ENCODE measurements at regions not wholly inside any gene's neighbourhood (a gene's known extent, or its start where the extent isn't known, plus 50 kb on each side); places are given as distances from the start of the nearest gene placed in this dataset.

DNA sequence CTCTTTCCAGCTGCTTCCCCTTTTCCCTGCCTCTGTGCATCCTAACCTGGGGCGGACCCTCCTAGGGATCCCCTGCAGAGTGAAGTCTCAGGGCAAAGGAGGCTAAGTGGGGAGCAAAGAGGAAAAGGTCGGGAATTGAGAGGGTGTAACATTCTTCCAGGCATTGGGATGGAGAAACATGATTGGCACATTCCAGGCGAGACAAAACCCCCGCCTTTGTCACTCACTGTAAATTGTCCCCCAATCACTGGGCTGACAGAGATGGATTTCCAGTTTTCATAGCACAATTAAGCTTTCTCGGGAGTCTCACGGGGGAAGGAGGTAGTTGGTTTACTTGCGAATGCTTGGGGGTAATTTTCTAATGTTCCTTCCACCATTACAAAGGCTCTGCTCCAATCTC, 74.9 kb downstream of the MIAT start:
- no peaks in the 10 kb centered on the region for H3K36me3 ChIP-seq (ENCODE audit: control insufficient read depth, insufficient read depth, low read length)
- 17% methylated on average over 2 of the region's 7 CpGs for WGBS (ENCODE audit: insufficient coverage)
- H3K4me3 ChIP-seq (ENCODE audit: low read depth, low read length), result no peak overlapping the region
- no peak overlapping the region for H3K27ac ChIP-seq (ENCODE audit: low read depth, low read length)
- DNase-seq (ENCODE audit: low read depth in 4 of 6, low spot score in 6 of 6), result peak in 1 of 6 donors; percentile 74
- H3K27me3 ChIP-seq (ENCODE audit: control insufficient read depth, insufficient read depth, low read length), result no peaks in the 10 kb centered on the region
- no peaks in the 10 kb centered on the region for H3K4me1 ChIP-seq (ENCODE audit: control insufficient read depth, insufficient read depth, low read length)
- no peaks in the 10 kb centered on the region for H3K9me3 ChIP-seq (ENCODE audit: control insufficient read depth, insufficient read depth, low read length)

DNA sequence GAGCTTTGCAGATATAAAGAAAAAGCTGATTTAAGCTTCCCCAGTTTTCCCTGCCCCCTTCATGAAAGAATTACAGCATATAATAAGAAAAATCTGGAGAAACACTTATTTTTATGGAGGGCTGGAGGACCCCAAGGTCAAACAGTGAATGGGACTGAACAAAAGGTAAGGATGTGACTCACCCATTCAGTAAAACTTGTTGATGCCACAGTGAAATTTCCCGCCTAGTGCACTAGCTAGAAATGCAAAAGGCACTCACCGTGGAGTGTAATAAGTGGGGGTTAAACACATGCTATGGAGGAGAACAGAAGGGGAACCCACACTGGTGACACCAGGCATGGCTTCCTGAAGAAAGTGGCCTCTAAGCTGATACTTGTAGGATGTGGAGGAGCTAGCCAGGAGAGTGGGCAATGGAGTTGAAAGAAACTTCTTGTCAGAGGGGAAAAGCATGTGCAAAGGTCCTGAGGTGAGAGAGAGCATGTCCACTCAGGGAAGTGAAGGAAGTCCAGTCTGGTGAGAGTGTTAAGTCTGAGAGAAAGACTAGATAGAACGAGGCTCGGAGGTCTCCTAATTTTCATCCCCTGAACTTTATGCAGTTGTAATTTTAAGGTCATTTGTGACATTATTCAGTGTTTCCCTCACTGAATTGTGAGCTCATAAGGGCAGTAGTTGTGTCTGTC, 77.1 kb downstream of the MIAT start:
- H3K27ac ChIP-seq (ENCODE audit: low read depth, low read length), result no peak overlapping the region
- H3K4me1 ChIP-seq (ENCODE audit: control insufficient read depth, insufficient read depth, low read length), result no peaks in the 10 kb centered on the region
- H3K4me3 ChIP-seq (ENCODE audit: low read depth, low read length), result no peak overlapping the region
- WGBS (ENCODE audit: insufficient coverage), result 76% methylated on average over 2 of the region's 4 CpGs
- H3K9me3 ChIP-seq (ENCODE audit: control insufficient read depth, insufficient read depth, low read length), result no peaks in the 10 kb centered on the region
- no peak for DNase-seq (ENCODE audit: low read depth in 4 of 6, low spot score in 6 of 6)
- H3K27me3 ChIP-seq (ENCODE audit: control insufficient read depth, insufficient read depth, low read length), result no peaks in the 10 kb centered on the region
- H3K36me3 ChIP-seq (ENCODE audit: control insufficient read depth, insufficient read depth, low read length), result no peaks in the 10 kb centered on the region

DNA sequence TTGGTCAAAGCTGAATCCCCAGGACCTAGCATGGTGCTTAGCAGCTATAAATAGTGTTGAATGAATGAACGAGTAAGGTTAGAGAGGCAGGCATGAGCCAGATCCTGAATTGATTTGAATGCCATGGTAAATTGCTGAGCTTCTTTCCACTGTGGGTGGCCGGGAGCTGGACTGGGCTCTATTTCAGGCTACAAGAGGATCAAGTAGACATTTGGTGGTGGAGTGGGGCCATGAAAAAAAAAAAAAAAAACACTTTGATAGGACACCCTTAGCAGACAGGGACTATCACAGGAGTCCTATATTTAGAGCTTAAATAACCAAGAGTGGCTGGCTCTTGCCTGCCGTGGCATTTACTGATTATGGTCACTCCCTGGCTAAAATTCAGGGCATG, 77.6 kb downstream of the MIAT start:
- no peak overlapping the region for H3K4me3 ChIP-seq (ENCODE audit: low read depth, low read length)
- no peak for DNase-seq (ENCODE audit: low read depth in 4 of 6, low spot score in 6 of 6)
- H3K4me1 ChIP-seq (ENCODE audit: control insufficient read depth, insufficient read depth, low read length), result no peaks in the 10 kb centered on the region
- WGBS (ENCODE audit: insufficient coverage), result 75% methylated on average over 2 of the region's 3 CpGs
- no peaks in the 10 kb centered on the region for H3K27me3 ChIP-seq (ENCODE audit: control insufficient read depth, insufficient read depth, low read length)
- H3K36me3 ChIP-seq (ENCODE audit: control insufficient read depth, insufficient read depth, low read length), result no peaks in the 10 kb centered on the region
- H3K9me3 ChIP-seq (ENCODE audit: control insufficient read depth, insufficient read depth, low read length), result no peaks in the 10 kb centered on the region
- no peak overlapping the region for H3K27ac ChIP-seq (ENCODE audit: low read depth, low read length)

DNA sequence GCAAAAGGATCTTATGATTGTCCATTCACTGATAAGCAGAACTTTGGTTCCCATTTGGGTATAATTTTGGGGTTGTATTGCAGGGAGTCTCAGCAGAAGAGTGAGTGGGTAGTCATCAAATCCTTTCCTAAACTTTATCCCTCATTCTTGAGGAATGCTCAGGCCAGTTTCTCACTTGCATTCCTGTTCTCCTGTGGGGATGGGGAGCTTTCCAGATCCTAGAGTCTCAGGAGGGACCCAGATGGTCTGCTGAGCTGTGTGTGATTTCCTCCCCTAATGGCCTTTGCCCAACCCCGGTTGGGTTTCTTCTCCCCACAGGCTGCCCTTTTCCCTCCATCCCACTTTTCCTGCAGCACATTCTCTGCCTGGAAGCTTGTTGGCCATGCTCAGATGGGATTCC, 79.9 kb downstream of the MIAT start:
- H3K27me3 ChIP-seq (ENCODE audit: control insufficient read depth, insufficient read depth, low read length), result no peaks in the 10 kb centered on the region
- H3K4me1 ChIP-seq (ENCODE audit: control insufficient read depth, insufficient read depth, low read length), result peaks cover 4% of the 10 kb centered on the region
- H3K4me3 ChIP-seq (ENCODE audit: low read depth, low read length), result no peak overlapping the region
- H3K27ac ChIP-seq (ENCODE audit: low read depth, low read length), result no peak overlapping the region
- 77% methylated on average over 1 of the region's 1 CpG for WGBS (ENCODE audit: insufficient coverage)
- no peak for DNase-seq (ENCODE audit: low read depth in 4 of 6, low spot score in 6 of 6)
- no peaks in the 10 kb centered on the region for H3K36me3 ChIP-seq (ENCODE audit: control insufficient read depth, insufficient read depth, low read length)
- H3K9me3 ChIP-seq (ENCODE audit: control insufficient read depth, insufficient read depth, low read length), result no peaks in the 10 kb centered on the region

DNA sequence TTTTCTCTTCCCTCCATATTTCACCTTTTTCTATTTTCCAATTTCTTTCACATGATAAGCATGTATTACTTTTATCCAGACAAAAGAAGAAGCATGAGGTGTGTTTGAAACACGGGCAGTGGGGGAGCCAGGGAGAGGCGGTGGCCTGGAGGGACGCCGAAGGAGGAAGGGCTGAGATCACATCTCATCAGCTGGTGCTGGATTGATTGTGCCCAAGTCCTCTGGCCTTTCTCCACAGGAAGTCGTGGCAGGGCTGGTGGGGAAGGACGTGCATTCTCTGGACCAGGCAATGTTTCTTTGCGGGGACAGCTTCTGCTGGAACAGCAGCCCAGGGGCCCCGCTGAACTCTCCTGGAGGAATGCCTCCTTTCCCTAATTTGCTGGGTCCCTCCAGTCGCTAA, 82.9 kb downstream of the MIAT start:
- no peak overlapping the region for H3K4me3 ChIP-seq (ENCODE audit: low read depth, low read length)
- no peaks in the 10 kb centered on the region for H3K27me3 ChIP-seq (ENCODE audit: control insufficient read depth, insufficient read depth, low read length)
- DNase-seq (ENCODE audit: low read depth in 4 of 6, low spot score in 6 of 6), result peak in 1 of 6 donors; percentile 20
- H3K36me3 ChIP-seq (ENCODE audit: control insufficient read depth, insufficient read depth, low read length), result no peaks in the 10 kb centered on the region
- H3K27ac ChIP-seq (ENCODE audit: low read depth, low read length), result no peak overlapping the region
- H3K4me1 ChIP-seq (ENCODE audit: control insufficient read depth, insufficient read depth, low read length), result peaks cover 4% of the 10 kb centered on the region
- H3K9me3 ChIP-seq (ENCODE audit: control insufficient read depth, insufficient read depth, low read length), result no peaks in the 10 kb centered on the region
- WGBS (ENCODE audit: insufficient coverage), result 27% methylated on average over 8 of the region's 9 CpGs

DNA sequence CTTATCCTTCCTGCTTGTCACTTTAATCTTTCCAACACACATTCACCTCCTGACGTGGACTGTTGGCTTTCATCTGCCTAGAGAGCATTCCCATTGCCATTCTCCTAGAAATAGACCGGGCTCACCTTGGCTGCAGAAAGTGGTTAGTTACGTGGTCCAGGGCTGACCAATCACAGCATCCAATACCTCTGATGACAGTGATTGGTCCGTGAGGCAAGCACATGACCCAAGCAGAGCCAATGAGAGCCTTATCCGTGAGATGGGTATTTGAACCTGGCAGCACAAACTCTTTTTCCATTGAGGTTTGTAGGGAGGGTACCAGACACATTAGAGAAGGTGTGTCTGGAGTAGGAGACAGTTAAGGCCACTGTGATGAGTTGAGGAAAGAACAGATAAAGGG, 85.8 kb downstream of the MIAT start:
- Histone ChIP-seq H3K27me3 (ENCODE audit: control insufficient read depth, insufficient read depth, low read length) (no peaks in the 10 kb centered on the region), H3K4me1 (ENCODE audit: control insufficient read depth, insufficient read depth, low read length) (peaks cover 4% of the 10 kb centered on the region), H3K4me3 (ENCODE audit: low read depth, low read length) (no peak overlapping the region), H3K36me3 (ENCODE audit: control insufficient read depth, insufficient read depth, low read length) (no peaks in the 10 kb centered on the region), H3K27ac (ENCODE audit: low read depth, low read length) (no peak overlapping the region), H3K9me3 (ENCODE audit: control insufficient read depth, insufficient read depth, low read length) (no peaks in the 10 kb centered on the region)
- WGBS (ENCODE audit: insufficient coverage), result 93% methylated on average over 5 of the region's 5 CpGs
- no peak for DNase-seq (ENCODE audit: low read depth in 4 of 6, low spot score in 6 of 6)

DNA sequence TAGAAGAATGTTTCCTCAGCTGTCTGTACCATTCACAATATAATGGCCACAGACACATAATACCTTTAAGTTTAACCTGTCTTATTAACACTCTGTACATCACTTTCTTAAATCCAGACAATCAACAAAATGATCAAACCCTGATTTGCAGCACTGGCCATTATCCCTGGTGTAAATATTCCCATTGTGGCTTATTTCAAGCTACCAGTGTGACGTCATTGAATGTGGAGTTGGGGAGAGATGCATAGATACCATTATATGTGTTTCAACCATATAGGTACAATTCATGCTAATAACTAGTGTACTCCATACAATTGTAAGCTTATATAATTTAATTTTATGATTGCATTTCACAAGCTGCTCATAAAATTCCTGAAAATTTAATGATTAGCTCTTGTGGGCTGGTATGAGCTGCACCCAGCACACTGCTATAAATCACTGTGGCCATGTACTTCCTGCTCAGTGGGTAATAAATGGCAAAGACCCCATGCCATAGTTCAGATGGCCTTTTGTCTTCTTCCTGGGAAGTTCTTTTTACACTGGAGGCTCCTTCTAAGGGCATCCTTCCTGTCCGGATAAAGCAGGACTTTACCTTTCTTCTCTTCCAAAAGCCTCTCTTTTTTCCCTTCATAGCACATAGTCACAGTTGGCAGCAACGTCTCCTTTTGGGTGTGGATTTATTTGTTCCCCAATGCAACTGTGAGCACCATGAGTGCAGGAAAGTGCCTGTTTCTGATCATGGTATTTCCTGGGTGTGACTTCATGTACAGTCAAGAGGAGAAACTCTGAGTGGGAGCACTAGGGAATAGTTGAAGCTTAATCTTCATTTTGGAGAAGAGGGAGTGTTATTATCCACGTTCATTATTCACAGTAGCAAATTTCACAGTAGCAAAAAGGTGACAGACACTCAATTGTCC, 87.8 kb downstream of the MIAT start:
- Histone ChIP-seq H3K27ac (ENCODE audit: low read depth, low read length) (no peak overlapping the region), H3K4me1 (ENCODE audit: control insufficient read depth, insufficient read depth, low read length) (peaks cover 7% of the 10 kb centered on the region), H3K4me3 (ENCODE audit: low read depth, low read length) (no peak overlapping the region), H3K36me3 (ENCODE audit: control insufficient read depth, insufficient read depth, low read length) (no peaks in the 10 kb centered on the region), H3K27me3 (ENCODE audit: control insufficient read depth, insufficient read depth, low read length) (no peaks in the 10 kb centered on the region), H3K9me3 (ENCODE audit: control insufficient read depth, insufficient read depth, low read length) (no peaks in the 10 kb centered on the region)
- DNase-seq (ENCODE audit: low read depth in 4 of 6, low spot score in 6 of 6), result no peak
- WGBS (ENCODE audit: insufficient coverage), result no CpG with 5 or more reads among the region's 4 CpGs

DNA sequence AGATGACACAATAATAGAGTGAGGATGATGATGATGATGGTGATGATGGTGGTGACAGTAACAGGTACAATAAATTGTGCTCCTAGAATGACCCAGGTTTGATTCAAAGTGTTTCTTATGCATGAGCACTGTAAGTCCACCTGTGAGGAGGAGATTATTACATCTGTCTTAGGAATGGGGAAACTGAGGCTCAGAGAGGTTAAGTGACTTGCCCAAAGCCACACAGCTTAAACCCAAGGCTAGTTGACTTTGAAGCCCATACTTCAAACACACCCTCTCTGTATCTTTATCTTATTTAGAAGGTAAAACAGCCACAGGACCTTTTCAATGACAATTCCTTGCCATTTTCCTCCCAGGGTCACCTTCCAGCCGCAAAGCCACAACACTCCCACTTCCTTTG, 88.9 kb downstream of the MIAT start:
- no peak overlapping the region for H3K4me3 ChIP-seq (ENCODE audit: low read depth, low read length)
- no peaks in the 10 kb centered on the region for H3K9me3 ChIP-seq (ENCODE audit: control insufficient read depth, insufficient read depth, low read length)
- peaks cover 14% of the 10 kb centered on the region for H3K4me1 ChIP-seq (ENCODE audit: control insufficient read depth, insufficient read depth, low read length)
- no peaks in the 10 kb centered on the region for H3K27me3 ChIP-seq (ENCODE audit: control insufficient read depth, insufficient read depth, low read length)
- no peak for DNase-seq (ENCODE audit: low read depth in 4 of 6, low spot score in 6 of 6)
- H3K36me3 ChIP-seq (ENCODE audit: control insufficient read depth, insufficient read depth, low read length), result no peaks in the 10 kb centered on the region
- WGBS (ENCODE audit: insufficient coverage), result no CpG with 5 or more reads among the region's 1 CpG
- H3K27ac ChIP-seq (ENCODE audit: low read depth, low read length), result no peak overlapping the region

DNA sequence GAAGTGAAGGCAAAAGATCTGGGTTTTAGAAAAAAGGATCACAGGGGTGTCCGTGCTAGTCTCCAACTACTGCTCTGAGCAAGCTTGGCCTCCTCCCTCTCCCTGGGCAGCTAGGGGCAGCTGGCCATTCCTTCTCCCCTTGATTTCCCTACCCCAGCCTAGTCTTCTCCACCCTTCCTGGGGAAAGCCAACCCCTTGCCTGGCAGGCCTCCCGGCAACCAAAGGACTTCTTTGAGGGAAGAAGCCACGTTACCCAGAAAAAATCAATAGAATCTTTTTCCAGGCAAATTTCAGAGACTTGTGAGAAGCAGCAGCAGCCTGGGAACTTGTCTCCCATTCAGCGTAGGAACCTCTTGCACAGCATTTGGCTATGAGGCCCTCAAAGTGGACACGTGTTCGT, 91.5 kb downstream of the MIAT start:
- WGBS (ENCODE audit: insufficient coverage), result 66% methylated on average over 6 of the region's 6 CpGs
- Histone ChIP-seq H3K4me1 (ENCODE audit: control insufficient read depth, insufficient read depth, low read length) (peaks cover 16% of the 10 kb centered on the region), H3K4me3 (ENCODE audit: low read depth, low read length) (no peak overlapping the region), H3K27me3 (ENCODE audit: control insufficient read depth, insufficient read depth, low read length) (peaks cover 2% of the 10 kb centered on the region), H3K36me3 (ENCODE audit: control insufficient read depth, insufficient read depth, low read length) (no peaks in the 10 kb centered on the region), H3K9me3 (ENCODE audit: control insufficient read depth, insufficient read depth, low read length) (no peaks in the 10 kb centered on the region), H3K27ac (ENCODE audit: low read depth, low read length) (no peak overlapping the region)
- peak in 1 of 6 donors; percentile 37 for DNase-seq (ENCODE audit: low read depth in 4 of 6, low spot score in 6 of 6)

DNA sequence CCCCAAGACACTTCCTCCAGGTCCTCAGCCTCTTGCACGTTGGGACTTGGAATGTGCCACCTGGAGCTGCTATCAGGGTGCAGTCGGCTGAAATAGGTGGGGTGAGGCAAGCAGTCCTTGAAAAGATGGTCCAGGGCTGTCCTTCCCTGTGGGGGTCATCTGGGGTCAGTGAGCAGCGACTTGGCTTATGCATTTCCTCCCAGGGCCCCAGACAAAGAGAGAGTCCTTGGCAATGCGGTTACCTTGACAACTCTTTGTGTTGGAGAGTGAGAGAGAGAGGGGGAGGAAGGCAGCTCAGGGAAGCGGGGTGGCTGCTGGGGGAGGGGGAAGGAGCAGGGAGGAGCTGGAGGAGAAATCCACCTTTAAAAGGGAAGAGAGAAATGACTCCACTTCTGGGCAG, 93.8 kb downstream of the MIAT start:
- 9% methylated on average over 5 of the region's 5 CpGs for WGBS (ENCODE audit: insufficient coverage)
- Histone ChIP-seq H3K4me3 (ENCODE audit: low read depth, low read length) (no peak overlapping the region), H3K9me3 (ENCODE audit: control insufficient read depth, insufficient read depth, low read length) (no peaks in the 10 kb centered on the region), H3K4me1 (ENCODE audit: control insufficient read depth, insufficient read depth, low read length) (peaks cover 17% of the 10 kb centered on the region), H3K27me3 (ENCODE audit: control insufficient read depth, insufficient read depth, low read length) (peaks cover 4% of the 10 kb centered on the region), H3K27ac (ENCODE audit: low read depth, low read length) (no peak overlapping the region), H3K36me3 (ENCODE audit: control insufficient read depth, insufficient read depth, low read length) (no peaks in the 10 kb centered on the region)
- peak in 5 of 6 donors; percentile 44 to 88 (median 66) for DNase-seq (ENCODE audit: low read depth in 4 of 6, low spot score in 6 of 6)

All from spinal cord (tissue), 9 donors.